NT2/D1 (cell line): ENCODE measurements at regions not wholly inside any gene's neighbourhood (a gene's known extent, or its start where the extent isn't known, plus 50 kb on each side); places are given as distances from the start of the nearest gene placed in this dataset.

Experiments
- SUZ12 ChIP-seq: IDR thresholded peaks from 2 replicates; pipeline ENCODE4 v1.6.1; 2011; ENCODE audit not compliant: insufficient read length, insufficient read depth; ENCODE audit errors: extremely low read depth
- YY1 ChIP-seq: IDR thresholded peaks from 2 replicates; pipeline ENCODE4 v1.6.1; 2011; ENCODE audit not compliant: insufficient read length, insufficient read depth
- ZNF274 ChIP-seq: IDR thresholded peaks from 2 replicates; pipeline ENCODE4 v1.6.1; 2011; ENCODE audit warnings: mild to moderate bottlenecking, low read depth, low read length

DNA sequence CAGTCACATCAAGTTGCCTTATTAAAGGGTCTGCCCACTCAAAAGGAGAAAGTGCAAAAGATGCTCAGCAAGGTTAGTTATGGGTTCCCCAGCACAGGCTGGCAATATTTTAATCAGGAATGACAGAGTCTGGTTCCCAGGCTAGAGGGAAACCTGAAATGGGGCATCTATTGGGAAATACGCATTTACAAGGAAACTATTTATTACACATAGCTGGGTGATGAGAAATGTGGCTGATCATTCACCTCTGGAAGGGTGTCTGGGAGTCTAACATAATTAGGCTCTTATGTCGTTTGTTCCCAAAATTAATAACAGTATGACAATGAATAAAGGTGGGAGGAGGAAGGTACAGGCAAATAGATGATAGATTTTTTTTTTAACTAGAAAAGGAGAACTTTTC lies 314.7 kb downstream of the ENC1 start:
- TF ChIP-seq ZNF274 (no peak), SUZ12 (no peak), YY1 (no peak)
